GM12865 (cell line): ENCODE measurements at regions not wholly inside any gene's neighbourhood (a gene's known extent, or its start where the extent isn't known, plus 50 kb on each side); places are given as distances from the start of the nearest gene placed in this dataset.
"Not testable (repeated sequence)": the region's sequence is repeated elsewhere in the genome, so short reads cannot be mapped to it uniquely, and the experiment has no call there.

Experiments
- DNase-seq: peaks from one replicate; pipeline ENCODE4 v3.0.0; 2010; ENCODE audit warnings: low read depth
- H3K4me3 ChIP-seq: 2 replicates; pipeline ENCODE4 v1.5.1; 2011; ENCODE audit warnings: mild to moderate bottlenecking, low read depth, low read length, control low read depth
- TF ChIP-seq, protein P1 (sequence below): IDR thresholded peaks from 2 replicates; pipeline ENCODE4 v1.5.1; 2011; ENCODE audit warnings: low read length, control low read depth, low read depth, inconsistent platforms; ENCODE audit not compliant: insufficient read depth; ENCODE audit errors: missing control alignments

GRCh38 chr18:45339810-45340550 lies 275.3 kb upstream of the SLC14A2 start:
- H3K4me3 ChIP-seq: no peak overlapping the region
- TF ChIP-seq, protein P1, sequence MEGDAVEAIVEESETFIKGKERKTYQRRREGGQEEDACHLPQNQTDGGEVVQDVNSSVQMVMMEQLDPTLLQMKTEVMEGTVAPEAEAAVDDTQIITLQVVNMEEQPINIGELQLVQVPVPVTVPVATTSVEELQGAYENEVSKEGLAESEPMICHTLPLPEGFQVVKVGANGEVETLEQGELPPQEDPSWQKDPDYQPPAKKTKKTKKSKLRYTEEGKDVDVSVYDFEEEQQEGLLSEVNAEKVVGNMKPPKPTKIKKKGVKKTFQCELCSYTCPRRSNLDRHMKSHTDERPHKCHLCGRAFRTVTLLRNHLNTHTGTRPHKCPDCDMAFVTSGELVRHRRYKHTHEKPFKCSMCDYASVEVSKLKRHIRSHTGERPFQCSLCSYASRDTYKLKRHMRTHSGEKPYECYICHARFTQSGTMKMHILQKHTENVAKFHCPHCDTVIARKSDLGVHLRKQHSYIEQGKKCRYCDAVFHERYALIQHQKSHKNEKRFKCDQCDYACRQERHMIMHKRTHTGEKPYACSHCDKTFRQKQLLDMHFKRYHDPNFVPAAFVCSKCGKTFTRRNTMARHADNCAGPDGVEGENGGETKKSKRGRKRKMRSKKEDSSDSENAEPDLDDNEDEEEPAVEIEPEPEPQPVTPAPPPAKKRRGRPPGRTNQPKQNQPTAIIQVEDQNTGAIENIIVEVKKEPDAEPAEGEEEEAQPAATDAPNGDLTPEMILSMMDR: no peak
- DNase-seq: no peak

GRCh38 chr18:45340884-45341283 lies 274.4 kb upstream of the SLC14A2 start:
- TF ChIP-seq, protein P1: no peak

GRCh38 chr18:45341454-45341853 lies 273.8 kb upstream of the SLC14A2 start:
- DNase-seq: no peak
- TF ChIP-seq, protein P1: no peak
- no peak overlapping the region for H3K4me3 ChIP-seq

More at GRCh38 chr18:45340884-45341283, 274.4 kb upstream of the SLC14A2 start:
- H3K4me3 ChIP-seq: no peak overlapping the region
- no peak for DNase-seq

GRCh38 chr18:45342166-45342565 lies 273.1 kb upstream of the SLC14A2 start:
- TF ChIP-seq, protein P1: no peak
- H3K4me3 ChIP-seq: no peak overlapping the region
- no peak for DNase-seq

DNA sequence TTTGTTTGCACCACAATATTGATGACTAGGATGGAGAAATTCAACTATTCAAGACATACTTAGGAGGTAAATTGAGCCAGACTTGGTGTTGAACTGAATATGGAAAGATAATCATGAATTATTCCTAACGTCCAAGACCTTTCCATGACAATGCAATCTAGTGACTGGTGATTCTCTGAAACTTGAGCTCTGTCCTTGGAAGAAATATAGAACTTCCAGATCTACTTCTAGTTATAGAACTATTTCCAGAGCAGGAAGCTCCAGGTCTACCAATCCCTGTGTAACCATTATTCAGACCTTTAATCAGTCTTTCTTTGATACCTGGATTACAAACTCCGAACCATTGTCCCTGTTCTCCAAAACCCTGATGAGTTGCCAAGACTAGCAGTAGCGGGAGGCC lies 272.6 kb upstream of the SLC14A2 start:
- DNase-seq: no peak
- TF ChIP-seq, protein P1: no peak
- no peak overlapping the region for H3K4me3 ChIP-seq

DNA sequence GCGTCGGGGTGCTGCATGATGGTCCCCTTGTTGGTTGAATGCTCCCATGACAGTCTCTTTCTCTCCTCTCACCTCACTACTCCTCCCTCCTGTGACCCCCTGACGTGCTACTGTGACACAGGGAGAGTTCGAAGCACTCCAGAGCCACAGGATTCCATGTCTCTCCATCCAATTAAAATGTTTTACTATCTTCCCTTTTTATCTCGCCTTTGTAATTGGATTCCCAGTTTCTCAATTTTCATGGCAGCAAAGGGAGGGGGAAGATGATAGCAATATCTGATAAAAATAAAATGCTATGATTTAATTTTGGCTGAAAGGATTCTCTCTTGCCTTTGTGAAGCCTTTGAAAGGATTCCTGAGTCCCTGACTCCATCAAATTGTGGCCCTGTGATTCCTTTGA lies 271.9 kb upstream of the SLC14A2 start:
- no peak for DNase-seq
- no peak overlapping the region for H3K4me3 ChIP-seq
- TF ChIP-seq, protein P1: no peak

DNA sequence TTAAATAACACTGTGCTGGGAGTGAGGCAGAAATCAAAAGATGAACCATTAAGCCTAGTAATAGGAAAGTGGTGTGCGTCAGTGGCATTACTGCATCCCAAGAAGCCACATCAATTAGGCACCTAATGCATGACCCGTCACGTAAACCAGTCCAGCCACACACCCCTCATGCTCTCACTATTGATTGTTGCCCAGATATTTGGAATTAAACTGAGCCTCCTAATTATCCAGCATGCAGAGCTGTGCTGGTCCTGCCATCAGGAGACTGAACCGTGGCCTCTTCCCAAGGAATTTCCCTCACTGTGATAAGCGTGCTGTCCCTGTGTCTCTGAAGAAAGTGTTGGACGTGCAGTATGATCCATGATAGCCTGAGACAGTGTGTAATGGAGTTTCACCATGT lies 270.6 kb upstream of the SLC14A2 start:
- not testable (repeated sequence) for DNase-seq, H3K4me3 ChIP-seq
